ENCODE measurements at regions not wholly inside any gene's neighbourhood (a gene's known extent, or its start where the extent isn't known, plus 50 kb on each side); places are given as distances from the start of the nearest gene placed in this dataset.

DNA sequence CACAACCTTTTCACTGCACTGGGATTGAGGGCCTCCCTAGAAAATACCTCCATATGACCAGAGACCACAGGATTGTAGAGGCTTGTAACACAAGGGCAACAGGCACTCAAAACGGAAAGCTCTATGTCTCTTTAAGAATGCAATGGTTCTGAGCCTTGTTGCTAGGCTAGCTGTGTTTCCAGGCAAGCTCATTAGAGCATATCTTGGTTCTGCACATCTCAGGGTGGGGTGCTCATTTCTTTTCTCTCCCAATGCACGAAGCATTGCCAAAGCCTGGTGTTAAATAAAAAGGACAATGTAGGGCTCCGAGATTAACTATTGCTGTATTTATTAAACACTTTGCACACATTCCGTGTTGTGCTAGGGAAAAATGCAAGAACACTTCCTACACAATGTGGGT lies 315.9 kb downstream of the PRDM2 start:
- TF ChIP-seq, protein P1, sequence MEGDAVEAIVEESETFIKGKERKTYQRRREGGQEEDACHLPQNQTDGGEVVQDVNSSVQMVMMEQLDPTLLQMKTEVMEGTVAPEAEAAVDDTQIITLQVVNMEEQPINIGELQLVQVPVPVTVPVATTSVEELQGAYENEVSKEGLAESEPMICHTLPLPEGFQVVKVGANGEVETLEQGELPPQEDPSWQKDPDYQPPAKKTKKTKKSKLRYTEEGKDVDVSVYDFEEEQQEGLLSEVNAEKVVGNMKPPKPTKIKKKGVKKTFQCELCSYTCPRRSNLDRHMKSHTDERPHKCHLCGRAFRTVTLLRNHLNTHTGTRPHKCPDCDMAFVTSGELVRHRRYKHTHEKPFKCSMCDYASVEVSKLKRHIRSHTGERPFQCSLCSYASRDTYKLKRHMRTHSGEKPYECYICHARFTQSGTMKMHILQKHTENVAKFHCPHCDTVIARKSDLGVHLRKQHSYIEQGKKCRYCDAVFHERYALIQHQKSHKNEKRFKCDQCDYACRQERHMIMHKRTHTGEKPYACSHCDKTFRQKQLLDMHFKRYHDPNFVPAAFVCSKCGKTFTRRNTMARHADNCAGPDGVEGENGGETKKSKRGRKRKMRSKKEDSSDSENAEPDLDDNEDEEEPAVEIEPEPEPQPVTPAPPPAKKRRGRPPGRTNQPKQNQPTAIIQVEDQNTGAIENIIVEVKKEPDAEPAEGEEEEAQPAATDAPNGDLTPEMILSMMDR (IDR thresholded peaks at IDR 0.05; ENCODE audit: partially characterized antibody, unreplicated experiment): no peak
- Mint-ChIP-seq H3K27me3 (ENCODE audit: unreplicated experiment) (no peaks in the 10 kb centered on the region), H3K9me3 (ENCODE audit: unreplicated experiment) (no peaks in the 10 kb centered on the region), H3K4me3 (ENCODE audit: unreplicated experiment) (no peak overlapping the region), H3K4me1 (ENCODE audit: low read depth, unreplicated experiment) (no peaks in the 10 kb centered on the region), H3K36me3 (ENCODE audit: unreplicated experiment) (no peaks in the 10 kb centered on the region), H3K27ac (ENCODE audit: unreplicated experiment) (no peak overlapping the region)
- DNase-seq: no peak

DNA sequence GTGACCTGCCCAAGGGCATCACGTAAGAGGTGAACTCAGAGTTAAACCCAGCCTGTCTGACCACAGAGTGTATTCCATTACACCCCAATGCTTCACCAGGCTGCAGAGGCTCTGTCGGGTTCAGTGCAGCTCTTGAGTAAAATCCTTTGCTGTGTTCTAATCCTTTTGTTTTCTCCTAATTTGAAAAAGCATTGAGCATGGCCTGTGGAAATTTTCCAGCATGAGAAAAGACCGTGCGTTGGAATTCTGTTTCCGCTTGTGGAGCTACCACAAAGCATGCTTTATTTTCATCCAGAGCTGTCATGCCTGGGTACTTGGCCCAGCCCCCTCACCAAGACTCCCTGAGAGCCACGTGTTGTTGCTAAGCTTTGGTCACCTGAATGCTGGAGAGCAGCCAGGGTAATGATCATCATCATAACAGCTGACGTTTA lies 317.6 kb downstream of the PRDM2 start:
- Mint-ChIP-seq H3K27ac (ENCODE audit: unreplicated experiment) (no peak overlapping the region), H3K4me1 (ENCODE audit: low read depth, unreplicated experiment) (no peaks in the 10 kb centered on the region), H3K27me3 (ENCODE audit: unreplicated experiment) (no peaks in the 10 kb centered on the region), H3K36me3 (ENCODE audit: unreplicated experiment) (no peaks in the 10 kb centered on the region), H3K9me3 (ENCODE audit: unreplicated experiment) (no peaks in the 10 kb centered on the region), H3K4me3 (ENCODE audit: unreplicated experiment) (no peak overlapping the region)
- no peak for DNase-seq
- TF ChIP-seq, protein P1 (IDR thresholded peaks at IDR 0.05; ENCODE audit: partially characterized antibody, unreplicated experiment): no peak

DNA sequence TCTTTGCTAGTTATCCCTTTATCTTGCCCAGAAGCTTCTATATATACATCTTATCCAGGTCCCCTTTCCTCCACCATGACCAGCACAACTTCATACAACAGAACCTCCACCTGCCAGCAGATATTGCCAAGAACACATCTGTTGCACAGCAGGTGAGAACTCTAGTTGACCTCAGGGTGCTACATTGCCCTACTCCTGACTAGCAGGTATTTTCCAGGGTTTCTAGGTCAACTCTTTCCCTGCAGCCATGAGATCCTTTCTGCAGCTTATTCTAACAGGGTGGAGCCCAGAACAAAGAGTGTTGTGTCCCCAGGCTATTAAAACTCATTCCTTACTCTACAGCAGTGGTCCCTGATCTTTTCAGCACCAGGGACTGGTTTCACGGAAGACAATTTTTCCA lies 319.5 kb downstream of the PRDM2 start:
- no peak for DNase-seq
- H3K27me3 Mint-ChIP-seq (ENCODE audit: unreplicated experiment): no peaks in the 10 kb centered on the region
- no peaks in the 10 kb centered on the region for H3K4me1 Mint-ChIP-seq (ENCODE audit: low read depth, unreplicated experiment)
- TF ChIP-seq, protein P1 (IDR thresholded peaks at IDR 0.05; ENCODE audit: partially characterized antibody, unreplicated experiment): no peak
- H3K4me3 Mint-ChIP-seq (ENCODE audit: unreplicated experiment): no peak overlapping the region
- no peaks in the 10 kb centered on the region for H3K9me3 Mint-ChIP-seq (ENCODE audit: unreplicated experiment)
- no peaks in the 10 kb centered on the region for H3K36me3 Mint-ChIP-seq (ENCODE audit: unreplicated experiment)
- no peak overlapping the region for H3K27ac Mint-ChIP-seq (ENCODE audit: unreplicated experiment)

DNA sequence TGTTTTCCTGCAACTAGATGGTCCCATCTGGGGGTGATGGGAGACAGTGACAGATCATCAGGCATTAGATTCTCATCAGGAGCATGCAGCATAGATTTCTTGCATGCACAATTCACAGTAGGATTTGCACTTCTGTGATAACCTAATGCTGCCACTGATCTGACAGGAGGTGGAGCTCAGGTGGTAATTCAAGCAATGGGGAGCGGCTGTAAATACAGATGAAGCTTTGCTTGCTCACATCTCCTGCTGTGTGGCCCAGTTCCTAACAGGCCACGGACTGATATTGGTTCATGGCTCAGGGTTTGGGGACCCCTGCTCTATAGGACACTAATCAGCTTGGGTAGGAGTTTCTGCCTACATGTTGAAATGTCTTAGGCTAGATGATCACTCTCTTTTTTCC lies 320.0 kb downstream of the PRDM2 start:
- Mint-ChIP-seq H3K4me3 (ENCODE audit: unreplicated experiment) (no peak overlapping the region), H3K27ac (ENCODE audit: unreplicated experiment) (no peak overlapping the region), H3K36me3 (ENCODE audit: unreplicated experiment) (no peaks in the 10 kb centered on the region), H3K9me3 (ENCODE audit: unreplicated experiment) (no peaks in the 10 kb centered on the region), H3K4me1 (ENCODE audit: low read depth, unreplicated experiment) (no peaks in the 10 kb centered on the region), H3K27me3 (ENCODE audit: unreplicated experiment) (no peaks in the 10 kb centered on the region)
- no peak for DNase-seq
- TF ChIP-seq, protein P1 (IDR thresholded peaks at IDR 0.05; ENCODE audit: partially characterized antibody, unreplicated experiment): no peak

DNA sequence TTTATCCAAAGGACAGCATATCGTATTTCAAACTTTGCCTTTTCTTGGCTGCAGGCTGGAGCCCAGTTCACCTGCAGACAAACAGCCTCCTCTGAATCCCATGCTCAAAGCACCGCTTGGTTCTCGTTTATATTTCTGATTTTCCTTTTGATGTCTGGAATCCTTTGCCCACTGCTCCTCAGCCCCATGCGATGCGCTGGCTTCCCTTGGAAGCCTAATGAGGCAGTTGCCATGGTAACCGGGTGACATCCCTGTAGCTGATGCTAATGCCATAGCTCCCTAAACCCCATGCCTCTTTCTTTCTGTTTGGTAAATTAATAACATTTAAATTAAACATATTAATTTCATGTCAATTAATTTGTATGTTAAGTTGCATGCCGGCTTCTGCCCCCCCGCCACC lies 327.1 kb downstream of the PRDM2 start:
- TF ChIP-seq, protein P1 (IDR thresholded peaks at IDR 0.05; ENCODE audit: partially characterized antibody, unreplicated experiment): no peak
- Mint-ChIP-seq H3K36me3 (ENCODE audit: unreplicated experiment) (no peaks in the 10 kb centered on the region), H3K4me1 (ENCODE audit: low read depth, unreplicated experiment) (no peaks in the 10 kb centered on the region), H3K4me3 (ENCODE audit: unreplicated experiment) (no peak overlapping the region), H3K9me3 (ENCODE audit: unreplicated experiment) (no peaks in the 10 kb centered on the region), H3K27ac (ENCODE audit: unreplicated experiment) (no peak overlapping the region), H3K27me3 (ENCODE audit: unreplicated experiment) (no peaks in the 10 kb centered on the region)
- peak; percentile 25 for DNase-seq

Data from glutamatergic neuron (in vitro differentiated cells).